ENCODE measurements at regions not wholly inside any gene's neighbourhood (a gene's known extent, or its start where the extent isn't known, plus 50 kb on each side); places are given as distances from the start of the nearest gene placed in this dataset.

DNA sequence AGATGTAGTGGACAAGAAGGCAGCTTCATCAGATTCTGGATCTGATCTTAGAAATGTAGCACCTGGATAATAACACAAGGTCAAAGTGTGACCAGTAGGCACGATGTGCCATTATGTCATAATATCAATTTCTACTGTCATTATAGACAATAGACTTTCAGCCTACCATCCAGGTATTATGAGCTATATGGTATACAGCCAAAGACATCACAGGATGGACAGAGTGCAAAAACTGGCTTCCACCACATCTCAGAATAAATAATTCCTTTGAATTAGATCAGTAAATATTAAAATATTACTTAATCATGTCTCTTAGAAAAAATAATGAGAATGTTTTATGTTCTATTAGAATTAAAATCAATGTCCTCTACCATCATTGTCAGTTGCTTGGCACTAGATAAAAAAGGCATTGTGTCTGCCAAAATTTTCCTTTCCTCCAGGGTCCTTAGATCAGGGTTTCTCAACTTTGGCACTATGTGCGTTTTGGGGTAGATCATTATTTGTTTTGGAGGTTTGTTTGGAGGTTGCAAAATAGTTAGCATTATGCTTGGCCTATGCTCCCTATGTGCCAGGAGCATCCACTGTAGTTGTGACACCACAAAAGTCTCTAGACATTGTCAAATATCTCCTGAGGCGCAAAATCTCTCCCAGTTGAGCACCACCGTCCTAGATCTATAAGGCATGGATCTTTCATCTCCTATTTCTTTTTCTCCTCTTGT is 86.7 kb upstream of the NRIP1 start:
- DNase-seq (ENCODE audit: low spot score), result no peak

DNA sequence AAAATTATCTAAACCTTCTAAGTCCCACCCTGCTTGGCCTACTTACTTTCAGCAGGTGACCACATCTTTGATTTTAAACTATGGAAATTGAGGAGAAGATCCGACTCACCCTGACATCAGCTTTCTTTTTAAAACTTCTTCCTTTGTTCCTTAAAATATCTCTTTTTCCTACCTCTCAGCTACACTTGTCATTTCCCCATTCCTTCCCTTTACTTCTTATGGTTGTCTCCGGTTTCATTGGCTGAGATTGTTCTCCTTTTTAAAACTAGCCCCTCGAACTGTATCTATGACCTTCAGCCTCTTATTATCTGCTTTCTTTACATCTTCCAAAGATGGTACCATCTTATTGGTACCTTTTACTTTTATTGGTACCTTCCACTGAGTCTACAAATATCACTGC is 87.8 kb upstream of the NRIP1 start:
- DNase-seq (ENCODE audit: low spot score), result no peak

DNA sequence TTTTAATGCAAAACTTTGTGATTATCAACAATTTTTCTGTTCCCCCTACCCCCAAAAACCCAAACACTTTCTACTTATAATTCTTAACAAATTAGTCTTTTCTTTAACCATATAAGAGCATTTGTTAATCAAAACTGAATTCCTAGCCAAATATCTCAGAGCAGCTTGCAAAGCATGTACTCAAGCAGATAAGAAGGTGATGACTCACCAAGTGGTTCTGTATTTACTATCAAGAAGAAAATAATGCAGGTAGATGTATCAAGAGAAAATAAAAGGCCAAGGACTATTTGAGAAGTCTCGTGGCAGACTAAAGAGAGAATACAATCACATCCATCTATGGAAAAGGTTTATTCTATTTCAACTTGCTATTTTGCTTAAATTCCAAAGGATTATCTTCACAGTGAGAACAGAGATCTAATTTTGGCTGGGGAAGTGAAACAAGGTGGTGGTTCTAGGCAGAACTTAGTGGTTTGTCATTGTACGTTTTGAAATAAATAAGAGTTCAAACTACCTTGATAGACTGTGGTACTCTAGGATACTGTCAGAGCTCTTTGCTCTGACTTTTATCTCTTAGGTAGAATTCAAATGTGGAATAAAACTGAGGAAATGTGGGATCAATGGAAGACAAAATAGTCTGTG is 94.7 kb upstream of the NRIP1 start:
- no peak for DNase-seq (ENCODE audit: low spot score)

DNA sequence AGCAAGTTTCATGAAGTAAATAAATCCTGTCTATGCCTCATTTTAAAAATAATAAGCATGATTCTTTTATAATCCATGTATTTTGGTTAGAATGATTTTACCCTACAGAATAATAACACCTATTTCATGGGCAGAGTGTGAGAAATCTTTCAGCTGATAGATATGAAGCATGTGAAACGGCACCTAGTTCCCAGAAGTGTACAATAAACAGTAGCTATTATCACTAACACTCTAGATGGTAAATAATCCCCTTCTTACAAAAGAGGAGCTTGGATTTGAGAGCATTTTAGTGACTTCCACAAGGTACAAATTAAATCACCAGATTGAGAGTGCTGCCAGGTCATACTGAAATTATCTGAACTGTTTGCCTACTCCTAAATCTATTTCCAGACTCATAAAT is 95.3 kb upstream of the NRIP1 start:
- DNase-seq (ENCODE audit: low spot score), result no peak

DNA sequence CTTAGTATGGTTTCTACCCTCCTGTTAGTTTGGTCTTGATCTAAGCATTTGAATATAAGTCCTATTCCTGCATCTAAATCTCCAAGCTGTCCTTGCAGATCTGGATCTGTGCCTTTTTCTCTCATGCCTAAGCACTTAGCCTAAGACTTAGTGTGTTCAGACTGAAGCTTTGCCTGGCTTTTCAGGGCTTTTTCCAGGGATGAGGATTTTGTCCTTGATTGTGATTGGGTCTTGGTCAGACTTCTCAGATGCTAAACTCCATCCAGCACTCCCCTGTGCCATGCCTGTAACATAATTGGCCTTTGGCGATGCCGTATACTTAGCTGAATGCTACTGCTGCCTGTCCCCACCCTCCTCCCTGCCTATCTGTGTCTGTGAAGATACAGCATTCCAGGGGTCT is 98.1 kb upstream of the NRIP1 start:
- DNase-seq (ENCODE audit: low spot score), result no peak

DNA sequence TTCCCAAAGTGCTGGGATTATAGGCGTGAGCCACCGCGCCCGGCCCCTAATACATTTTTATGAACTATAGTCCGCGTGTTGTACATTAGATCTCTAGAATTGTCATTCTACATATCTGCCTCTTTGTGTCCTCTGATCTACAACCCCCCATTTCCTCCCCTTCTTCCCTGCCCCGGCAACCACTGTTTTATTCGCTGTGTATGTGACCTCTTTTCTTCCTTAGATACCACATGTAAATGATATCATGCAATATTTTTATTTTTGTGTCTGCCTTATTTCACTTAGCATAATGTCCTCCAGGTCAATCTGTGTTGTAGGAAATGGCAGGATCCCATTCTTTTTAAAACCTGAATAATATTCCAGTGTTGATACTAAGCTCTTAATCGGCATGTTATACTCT is 99.5 kb upstream of the NRIP1 start:
- DNase-seq (ENCODE audit: low spot score), result no peak

DNA sequence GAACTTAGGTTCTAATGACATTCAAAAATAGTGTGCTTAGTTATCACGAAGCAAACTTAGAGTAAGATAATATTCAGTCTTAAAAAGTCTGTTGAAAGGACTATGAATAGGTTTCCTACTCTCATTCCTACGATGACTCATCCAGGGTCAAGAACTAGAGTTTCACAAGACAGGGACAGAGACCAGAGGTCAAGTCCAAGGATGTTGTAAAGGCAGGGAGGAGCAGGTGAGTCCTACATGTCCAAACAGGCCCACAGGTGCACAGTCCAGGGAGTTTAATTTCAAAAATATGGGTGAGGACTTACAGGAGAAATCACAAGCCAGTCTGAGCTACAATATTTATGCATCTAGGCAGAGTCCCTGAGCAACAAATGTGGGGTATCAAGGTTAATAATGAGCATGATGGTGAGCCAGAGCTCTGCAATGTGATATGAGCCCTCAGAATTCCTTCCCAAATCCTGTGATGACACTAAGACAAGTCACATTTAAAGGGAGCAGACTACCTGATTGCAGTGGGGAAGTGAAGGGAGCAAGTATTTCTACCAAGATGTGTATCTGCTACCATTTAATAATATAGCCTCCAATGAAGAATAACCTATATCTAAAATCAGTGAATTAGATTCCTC is 100.0 kb upstream of the NRIP1 start:
- DNase-seq (ENCODE audit: low spot score), result no peak

DNA sequence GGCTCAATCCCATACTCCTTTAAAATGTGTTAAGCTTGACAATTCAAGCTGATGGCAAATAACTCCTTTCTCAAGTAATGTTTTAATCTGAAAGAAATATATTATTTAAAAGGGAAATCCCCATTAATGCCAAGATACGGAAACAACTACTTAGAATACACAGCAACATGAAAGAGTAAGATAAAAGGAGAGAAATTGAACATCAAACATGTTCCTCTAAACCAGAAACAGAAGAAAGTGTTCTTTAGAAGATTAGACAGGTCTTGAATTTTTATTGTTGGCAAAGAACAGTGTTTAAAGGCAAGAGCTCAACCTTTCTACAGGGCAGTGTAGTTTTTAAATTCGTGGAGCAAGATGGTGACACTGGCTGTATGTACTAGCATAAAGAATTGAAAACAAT is 105.8 kb upstream of the NRIP1 start:
- no peak for DNase-seq (ENCODE audit: low spot score)

DNA sequence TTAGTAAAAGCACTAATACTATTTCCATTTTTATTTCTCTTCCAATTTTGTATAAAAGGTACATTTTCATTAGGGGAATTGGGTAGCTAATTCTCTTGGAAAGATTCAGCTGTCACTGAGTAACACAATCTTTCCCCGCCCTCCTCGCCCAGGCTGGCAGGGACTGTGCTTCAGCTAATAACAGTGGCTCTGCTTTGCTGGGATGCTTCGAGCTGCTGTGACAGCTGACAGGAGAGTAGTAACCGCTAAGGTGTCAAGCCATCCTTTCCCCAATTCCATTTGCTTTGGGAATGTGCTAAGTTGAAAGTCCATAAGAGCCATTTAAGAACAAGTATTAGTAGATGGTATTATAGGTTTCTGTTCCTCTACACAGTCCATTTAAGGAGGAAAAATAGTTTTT is 106.7 kb upstream of the NRIP1 start:
- no peak for DNase-seq (ENCODE audit: low spot score)

DNA sequence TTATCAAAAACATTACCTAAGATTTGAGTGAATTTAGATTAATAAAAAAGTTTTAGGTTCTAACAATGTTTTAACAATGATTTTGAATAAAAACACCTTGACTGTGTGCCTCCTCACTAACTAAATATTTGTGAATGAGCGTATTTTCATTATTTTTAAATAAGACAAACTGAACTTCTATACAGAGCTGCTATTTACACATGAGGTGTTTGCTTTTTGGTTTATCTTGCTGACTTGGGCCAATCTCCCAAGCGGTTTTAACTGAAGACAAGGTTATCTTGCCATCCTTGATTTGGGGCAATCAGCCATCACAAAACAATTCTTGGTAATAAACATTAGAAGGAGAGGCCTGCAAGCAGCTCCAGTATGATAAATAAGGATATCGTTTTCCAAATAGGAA is 108.2 kb upstream of the NRIP1 start:
- no peak for DNase-seq (ENCODE audit: low spot score)

DNA sequence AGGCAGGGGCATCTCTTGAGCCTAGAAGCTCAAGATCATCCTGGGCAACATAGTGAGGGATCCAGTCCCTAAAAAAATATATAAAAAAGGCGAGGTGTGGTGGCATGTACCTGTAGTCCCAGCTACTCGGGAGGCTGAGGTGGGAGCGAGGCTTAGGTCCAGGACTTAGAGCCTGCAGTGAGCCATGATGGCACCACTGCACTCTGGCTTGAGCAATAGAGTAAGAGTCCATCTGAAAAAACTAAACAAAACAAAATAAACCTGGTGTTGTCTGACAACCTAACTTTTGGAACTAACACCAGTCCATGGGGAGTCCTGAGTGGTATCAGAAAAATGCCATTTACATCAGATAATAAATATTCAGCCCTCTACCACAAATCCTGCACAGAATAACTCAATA is 110.1 kb upstream of the NRIP1 start:
- no peak for DNase-seq (ENCODE audit: low spot score)

DNA sequence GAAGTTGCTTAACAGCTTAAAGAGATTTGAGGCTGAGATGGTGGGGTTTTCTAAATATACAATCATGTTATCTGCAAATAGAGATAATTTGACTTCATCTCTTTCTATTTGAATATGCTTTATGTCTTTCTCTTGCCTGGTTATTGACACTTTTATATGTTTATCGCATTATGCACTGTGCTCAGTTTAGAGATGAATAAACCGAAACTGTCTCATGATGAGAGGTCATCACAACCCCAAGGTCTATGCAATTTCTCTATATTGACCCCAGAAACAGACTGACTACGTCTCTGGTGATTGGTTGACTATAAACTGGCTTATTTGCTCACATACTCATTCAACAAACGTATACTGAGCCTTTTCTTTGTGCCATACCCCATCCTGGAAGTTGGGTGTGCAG is 117.9 kb upstream of the NRIP1 start:
- no peak for DNase-seq (ENCODE audit: low spot score)

DNA sequence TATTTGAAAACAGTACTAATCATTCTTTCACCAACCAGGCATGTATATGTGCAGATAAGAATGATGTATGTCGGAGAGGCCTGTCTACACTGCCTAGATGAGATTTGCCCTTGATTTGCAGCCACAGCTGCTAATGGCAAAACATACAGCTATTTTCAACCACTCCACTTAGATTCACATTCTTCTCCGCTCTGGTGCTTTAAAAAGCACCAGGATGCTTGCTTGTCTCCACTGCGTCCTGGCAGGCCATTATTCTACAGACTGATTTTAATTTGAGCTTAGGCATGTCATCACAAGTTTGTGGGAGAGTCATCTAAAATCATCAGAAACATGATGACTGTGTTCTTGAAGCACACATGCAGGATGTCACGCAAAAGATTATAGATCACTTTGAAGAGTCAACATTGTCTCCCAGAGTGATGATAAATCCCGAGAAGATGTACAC is 119.0 kb upstream of the NRIP1 start:
- DNase-seq (ENCODE audit: low spot score), result no peak

DNA sequence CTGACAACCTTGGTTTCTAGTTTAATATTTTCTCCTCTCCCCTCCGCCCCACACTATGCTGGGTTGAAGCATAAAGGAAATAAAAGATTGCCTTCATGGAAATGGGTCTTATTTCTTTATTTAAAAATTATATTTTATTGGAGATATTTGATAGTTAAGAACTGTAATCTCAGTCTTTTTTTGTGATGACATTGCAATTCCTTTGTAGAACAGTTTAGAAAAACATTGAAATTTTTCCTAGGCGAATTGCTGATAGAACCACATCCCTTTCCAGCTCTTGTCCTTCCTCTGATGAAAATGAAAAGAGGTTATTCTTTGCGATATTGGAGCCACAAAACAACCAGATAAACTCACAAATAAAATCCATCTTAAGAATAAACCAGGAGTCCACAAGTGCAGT is 125.6 kb upstream of the NRIP1 start:
- no peak for DNase-seq (ENCODE audit: low spot score)

DNA sequence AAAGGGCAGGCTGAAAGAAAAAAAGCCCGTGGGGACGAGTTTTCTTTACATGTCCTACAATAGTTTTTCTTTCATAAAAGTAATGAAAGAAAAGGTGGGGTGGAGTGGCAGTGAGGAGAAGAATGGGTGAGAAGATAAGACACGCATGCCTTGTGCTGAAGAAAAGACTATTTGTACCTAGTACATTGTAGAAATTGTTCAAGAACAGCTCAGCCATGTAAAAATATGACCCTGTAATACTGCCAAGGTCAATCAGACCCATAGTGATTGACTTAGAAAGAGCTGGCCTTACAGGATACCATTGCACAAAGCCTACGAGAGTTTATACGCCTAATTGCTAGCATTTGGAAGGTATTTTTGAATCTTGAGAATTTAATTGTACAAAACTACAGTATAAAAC is 126.0 kb upstream of the NRIP1 start:
- no peak for DNase-seq (ENCODE audit: low spot score)

DNA sequence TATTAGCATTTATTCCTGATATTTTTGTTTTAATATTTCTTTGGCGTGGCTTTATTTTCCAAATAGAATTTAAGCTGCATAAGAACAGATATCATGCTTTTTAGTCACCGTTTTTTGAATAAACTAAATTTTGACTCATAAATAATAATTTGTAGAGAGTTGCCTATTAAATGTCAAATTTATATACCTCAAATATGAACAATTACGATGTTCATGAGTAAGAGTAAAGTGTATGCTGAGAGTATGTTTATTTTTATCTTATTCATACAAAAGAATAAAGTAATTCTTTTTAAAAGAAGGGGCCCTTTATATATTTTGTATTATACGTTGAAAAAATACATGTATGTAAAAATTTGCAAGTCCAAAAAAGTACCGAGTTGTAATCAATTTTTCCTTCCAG is 126.5 kb upstream of the NRIP1 start:
- DNase-seq (ENCODE audit: low spot score), result no peak

DNA sequence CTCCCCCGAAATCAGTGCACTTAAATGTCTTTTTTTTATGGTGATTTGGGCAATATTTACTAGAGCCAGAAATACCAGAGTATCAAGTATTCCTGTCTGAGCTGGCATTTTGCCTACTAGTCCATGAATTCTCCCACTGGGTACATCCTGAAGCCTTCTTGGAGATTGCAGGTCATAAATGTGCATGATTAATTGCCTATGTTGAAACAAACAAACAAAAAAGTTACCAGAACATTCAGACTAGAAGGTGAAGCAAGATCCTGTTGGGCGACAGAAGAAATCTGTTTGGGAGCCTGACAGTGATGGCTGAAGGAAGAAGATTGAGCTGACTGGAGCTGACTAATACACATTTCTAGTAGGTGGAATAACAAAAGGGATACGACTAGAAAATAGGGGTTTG is 127.4 kb upstream of the NRIP1 start:
- no peak for DNase-seq (ENCODE audit: low spot score)

DNA sequence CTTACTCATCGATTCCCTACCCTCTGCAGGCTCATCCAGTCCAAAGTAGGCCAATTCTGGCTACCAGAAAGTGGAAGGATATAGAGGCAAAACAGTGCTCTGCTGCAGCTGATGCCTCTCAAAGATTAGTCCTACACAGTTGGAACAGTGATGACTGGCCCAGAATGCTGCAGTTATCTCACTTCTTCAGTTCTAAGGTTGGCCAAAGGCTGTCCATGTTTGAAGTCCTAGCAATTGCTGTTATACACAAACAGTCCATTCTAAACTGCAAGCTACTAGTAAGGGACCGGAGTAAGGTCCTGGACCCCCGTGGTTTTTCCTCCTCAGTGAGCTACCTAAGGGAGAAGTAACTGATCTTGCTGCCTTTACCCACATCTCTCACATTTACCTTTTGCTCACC is 129.1 kb upstream of the NRIP1 start:
- DNase-seq (ENCODE audit: low spot score), result no peak

DNA sequence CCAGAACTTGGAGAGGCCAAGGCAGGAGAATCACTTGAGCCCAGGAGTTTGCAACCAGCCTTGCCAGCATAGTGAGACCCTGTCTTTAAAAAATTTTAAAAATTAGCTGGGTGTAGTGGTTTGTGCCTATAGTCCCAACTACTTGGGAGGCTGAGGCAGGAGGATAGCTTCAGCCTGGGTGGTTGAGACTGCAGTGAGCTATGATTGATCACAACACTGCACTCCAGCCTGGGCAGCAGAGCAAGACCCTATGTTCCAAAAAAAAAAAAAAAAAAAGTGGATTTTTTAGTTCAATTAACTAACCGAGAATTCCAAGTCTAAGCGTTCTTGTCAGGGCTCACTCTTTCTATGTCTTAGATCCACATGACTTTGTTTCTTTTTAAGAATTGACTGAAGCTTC is 130.3 kb upstream of the NRIP1 start:
- no peak for DNase-seq (ENCODE audit: low spot score)

DNA sequence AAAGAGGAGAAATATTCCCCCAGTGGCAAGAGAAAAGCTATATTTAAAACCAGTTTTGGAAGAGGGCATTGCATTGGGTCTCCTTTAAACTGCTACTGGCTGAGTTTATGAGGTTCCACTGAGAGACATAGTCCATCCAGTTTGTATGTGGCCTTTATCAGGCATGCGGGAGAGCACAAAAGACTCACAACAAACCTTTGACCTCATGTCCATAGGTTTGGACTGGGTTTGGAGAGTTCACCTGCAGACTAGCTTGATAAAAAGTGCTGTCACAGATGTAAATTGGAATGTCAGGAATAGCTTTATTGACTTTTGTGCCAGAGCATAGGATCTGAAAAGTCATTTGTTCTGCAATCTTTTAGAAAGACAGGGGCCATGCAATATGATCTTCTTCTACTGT is 131.0 kb upstream of the NRIP1 start:
- DNase-seq (ENCODE audit: low spot score), result no peak

DNA sequence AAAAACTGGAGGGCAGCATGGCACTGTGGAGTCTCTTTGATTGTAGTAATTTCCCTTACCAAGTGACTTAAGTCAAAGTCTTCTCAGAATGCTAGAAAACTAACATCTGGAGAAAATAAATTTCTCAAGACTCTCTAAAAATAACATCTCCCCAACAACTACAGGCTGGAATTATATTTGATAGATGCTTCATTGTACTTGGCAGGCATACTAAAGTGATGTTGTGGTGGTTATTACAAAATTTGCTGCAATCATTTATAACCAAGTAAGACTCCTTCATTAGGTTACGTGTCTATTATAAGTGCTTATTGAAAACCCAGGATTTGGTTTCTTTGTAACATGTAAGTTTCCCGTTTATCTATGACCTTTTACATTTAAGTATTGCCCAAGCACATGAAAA is 132.9 kb upstream of the NRIP1 start:
- no peak for DNase-seq (ENCODE audit: low spot score)

DNA sequence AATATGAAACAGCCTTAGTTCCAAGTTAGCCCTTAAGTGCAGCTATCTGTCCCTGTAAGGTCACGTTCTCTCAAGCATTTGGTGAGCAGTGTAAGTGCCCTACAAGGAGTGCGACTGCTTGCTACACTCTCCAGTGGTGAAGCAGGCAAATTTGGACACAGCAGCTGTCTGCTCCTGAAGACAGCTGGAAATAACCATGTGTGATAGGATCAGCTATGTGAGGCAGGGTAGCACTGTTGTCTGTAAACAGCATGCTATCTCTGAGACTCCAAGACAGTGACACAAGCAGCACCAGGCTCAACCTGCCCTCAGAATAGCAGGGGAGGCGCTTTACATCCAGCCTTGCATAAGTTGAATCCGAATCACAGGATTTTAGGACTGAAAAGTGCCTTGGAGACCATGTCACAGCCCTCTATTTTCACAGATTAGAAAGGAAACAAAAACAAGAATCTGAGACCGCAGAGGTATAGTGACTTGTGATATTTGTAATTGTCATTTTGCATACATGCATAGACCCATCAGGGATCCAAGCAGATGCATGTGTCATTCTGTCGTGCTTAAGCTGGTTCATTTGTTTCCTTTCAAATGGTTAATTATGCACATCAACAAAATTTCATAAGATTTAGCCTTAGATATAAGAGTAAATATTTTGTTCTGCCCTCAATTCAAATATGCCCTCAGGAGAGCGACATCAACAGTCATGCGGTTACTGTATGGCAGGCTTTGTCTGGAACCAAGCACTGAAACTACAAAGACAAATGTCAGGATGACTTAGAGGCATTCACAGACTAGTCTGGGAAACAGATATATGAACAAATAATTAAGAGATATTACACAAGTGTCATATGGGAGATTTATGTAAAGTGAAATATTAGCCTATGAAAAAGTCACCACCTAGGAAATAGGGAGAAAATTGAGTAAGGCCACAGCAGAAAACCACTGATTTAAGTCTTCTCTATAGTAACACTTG is 134.9 kb upstream of the NRIP1 start:
- DNase-seq (ENCODE audit: low spot score), result no peak

DNA sequence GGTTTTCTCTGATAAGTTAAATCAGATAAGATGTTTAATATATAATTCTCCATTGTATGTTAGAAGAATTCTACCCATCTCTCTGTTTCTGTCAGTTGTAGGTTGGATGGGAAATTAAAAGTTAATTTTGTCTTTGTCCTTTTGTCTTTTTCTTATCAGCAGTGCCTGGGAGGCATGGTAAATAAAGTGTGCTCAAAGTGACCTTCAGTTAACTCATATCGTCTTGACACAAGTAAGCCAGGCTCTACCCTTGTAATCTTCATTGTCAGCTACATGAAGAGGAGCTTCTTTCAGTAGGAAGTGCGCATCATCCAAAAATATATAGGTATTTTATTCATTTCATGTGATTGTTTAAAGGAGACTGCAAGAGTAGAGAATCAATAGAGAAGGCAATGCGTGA is 138.9 kb upstream of the NRIP1 start:
- no peak for DNase-seq (ENCODE audit: low spot score)

Measured in NAMALWA (cell line).